Stimulated activated CD8-positive, alpha-beta memory T cell treated with anti-CD3 and anti-CD28 coated beads, Interleukin-4, amount 100 ng/mL, for 4 hours (primary cell): ENCODE measurements at regions not wholly inside any gene's neighbourhood (a gene's known extent, or its start where the extent isn't known, plus 50 kb on each side); places are given as distances from the start of the nearest gene placed in this dataset.
"Not testable (repeated sequence)": the region's sequence is repeated elsewhere in the genome, so short reads cannot be mapped to it uniquely, and the experiment has no call there.

Source experiments
- DNase-seq, 2 donors: peaks; one replicate each; pipeline ENCODE4 v3.0.0-alpha.2; 2020; ENCODE audit warnings: low read depth in 2 of 2, low spot score in 1 of 2

- DNase-seq, result no peak
These were observed 84.3 kb upstream of the HAND1 start for GRCh38 chr5:154562244-154562880.

- DNase-seq, result no peak
These were observed 81.6 kb upstream of the HAND1 start for GRCh38 chr5:154559398-154560276.

DNA sequence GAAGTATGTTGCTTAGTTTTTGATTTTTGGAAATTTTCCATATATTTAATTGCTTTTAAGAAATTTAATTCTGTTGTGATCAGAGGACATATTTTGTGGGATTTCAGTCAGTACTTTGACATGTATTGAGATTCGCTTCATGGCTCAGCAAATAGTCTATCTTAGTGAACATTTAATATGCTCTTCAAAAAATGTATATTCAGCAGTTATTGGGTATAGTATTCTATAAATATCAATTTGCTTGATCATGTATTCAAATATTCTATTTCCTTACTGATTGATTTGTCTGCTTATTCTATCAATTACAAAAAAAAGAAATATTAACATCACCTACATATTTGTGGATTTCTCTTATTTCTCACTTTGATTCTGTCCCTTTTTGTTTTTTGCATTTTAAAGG, 79.5 kb upstream of the HAND1 start:
- DNase-seq, result no peak

GRCh38 chr5:154547551-154547950, 69.5 kb upstream of the HAND1 start:
- DNase-seq, result no peak

- DNase-seq, result no peak
These were observed 68.7 kb upstream of the HAND1 start for GRCh38 chr5:154546719-154547118.

- DNase-seq, result no peak
These were observed 66.6 kb upstream of the HAND1 start for GRCh38 chr5:154544646-154545045.

DNA sequence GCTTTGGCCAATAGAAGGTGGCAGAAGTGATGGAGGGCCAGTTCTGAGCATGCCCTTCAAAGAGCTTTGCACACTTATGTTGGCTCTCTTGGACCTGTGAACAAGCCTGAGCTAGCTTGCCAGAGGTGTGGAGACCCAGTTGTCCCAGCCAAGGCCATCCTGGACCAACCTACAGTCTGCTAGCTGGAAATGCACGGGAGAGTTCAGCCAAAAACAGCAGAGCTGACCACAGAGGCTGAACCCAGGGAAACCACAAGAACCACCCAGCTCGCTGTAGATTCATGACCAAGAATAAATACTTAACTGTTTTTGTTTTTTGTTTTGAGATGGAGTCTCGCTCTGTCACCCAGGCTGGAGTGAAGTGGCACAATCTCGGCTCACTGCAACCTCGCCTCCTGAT, 65.4 kb upstream of the HAND1 start:
- DNase-seq, result no peak

GRCh38 chr5:154542581-154542980, 64.6 kb upstream of the HAND1 start:
- DNase-seq, result no peak

- DNase-seq, result no peak
These were observed 64.0 kb upstream of the HAND1 start for GRCh38 chr5:154542000-154542399.

GRCh38 chr5:154541553-154541952, 63.5 kb upstream of the HAND1 start:
- DNase-seq, result no peak

DNA sequence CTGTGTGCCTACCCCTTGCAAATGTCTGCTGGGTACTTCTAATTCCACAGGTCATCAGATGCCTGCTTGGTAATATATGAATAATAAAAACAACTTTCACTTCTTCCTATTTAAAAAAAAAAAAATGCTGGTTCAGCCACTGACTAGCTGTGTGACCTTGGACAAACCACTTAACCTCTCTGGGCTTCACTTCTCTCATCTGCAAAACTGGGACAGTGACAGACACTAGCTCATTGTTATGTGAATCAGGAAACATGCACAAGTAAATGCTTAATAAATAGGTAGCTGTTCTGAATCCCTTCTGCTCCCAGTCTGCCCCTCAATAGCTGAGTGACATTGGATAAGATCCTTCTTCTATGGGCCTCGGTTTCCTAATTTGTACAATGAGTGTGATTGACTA, 62.6 kb upstream of the HAND1 start:
- no peak for DNase-seq

DNA sequence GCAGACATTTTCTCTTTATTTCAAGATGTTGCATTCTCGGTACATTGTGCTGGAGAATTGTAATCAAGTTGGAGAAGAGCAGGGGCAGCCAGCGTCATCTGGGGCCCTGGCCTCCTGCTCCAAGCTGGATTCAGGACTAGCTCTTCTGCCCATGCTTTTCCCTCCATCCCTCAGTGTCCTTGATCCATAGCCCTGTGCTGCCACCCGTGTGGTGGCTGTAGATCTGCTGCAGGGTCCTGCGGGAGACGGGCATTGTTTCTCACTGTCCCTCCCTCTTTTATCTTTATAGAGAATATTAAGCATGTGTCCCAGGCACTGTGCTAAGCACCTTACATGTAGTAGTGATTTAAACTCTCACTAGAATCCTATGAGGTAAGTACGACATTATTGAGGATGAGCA, 60.5 kb upstream of the HAND1 start:
- no peak for DNase-seq

- not testable (repeated sequence) for DNase-seq
These were observed 58.4 kb upstream of the HAND1 start for GRCh38 chr5:154536439-154536838.

DNA sequence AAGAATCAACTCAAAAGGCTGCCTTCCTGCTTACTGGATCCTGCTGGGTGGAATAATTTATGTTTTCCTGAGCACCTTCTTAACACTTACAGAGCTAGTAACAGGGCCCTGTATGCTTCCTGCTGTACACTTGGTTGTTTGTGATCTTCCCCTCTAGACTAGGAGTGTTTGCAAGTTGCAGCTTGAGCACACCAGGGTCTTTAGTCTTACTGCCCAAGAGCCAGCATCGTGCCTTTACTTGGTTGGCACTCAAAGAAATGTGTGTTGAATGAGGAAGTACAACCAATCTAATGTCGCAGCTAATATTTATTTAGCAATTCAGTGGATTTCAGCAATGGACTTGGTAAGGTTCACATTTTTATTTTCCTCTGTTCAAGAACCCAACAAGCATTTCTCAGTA, 57.5 kb upstream of the HAND1 start:
- DNase-seq, result no peak

DNA sequence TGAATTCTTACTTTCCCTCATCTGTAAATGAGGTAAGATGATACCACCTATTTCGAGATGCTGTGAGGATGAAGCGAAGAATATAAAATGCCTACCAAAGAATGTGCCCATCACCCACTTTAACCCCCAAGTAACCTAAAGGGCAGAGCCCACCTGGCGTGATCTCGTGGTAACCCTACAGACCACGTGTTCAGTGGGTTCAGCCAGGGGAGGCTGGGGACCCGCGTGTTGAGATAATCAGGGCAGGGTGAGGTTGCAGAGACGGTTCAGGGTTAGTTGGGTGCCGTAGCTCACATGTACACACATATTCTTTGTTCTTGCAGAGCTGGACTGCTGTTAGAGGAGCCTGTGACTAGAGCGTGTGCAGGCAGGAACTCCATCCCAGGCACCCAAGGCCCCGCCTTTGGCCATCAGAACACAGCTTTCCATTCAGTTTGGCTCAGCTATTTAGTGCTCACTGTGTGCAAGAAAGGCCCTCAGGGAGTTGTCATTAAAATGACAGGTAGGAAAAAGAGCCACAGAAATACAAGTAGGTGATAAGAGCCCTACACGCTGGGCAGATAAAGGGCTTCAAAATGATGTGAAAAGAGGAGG, 56.5 kb upstream of the HAND1 start:
- no peak for DNase-seq

DNA sequence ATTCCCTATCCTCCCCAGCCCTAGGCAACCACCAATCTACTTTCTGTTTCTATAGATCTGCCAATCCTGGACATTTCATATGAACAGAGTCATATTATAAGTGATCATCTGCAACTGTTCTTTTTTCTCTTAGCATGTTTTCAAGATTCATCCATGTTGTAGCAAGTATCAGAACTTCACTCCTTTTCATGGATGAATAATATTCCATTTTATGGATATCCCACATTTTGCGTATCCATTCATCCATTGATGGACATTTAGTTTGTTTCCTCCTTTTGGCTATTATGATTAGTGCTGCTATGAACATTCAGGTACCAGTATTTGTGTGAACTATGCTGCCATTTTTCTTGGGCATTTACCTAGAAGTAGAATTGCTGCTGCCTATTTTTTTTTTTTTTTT, 51.3 kb upstream of the HAND1 start:
- no peak for DNase-seq

DNA sequence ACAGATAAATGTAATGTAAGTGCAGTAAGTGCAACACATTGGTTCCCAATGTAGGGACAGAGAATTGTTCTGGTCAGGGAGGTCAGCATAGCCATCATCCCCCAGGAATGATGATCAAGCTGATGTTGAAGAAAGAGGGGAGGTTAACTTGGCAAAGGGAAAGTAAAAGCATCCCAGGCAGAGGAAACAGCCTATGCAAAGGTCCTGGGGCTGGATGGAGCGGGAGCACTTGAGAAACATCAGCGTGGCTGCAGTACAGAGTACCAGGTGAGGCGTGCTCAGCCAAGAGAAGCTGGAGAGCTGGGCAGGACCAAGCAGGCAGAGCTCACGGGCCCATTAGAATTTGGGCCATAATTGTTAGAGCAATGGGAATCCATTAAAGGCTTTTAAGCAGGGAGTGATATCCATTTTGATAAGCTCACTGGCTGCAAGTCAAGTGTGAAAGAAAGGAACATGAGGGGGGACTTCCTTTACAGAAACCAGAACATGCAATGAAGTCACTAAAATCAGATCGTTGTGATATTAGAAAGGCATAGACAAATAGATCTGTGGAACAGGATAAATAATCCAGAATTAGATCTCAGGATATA, 50.1 kb upstream of the HAND1 start:
- no peak for DNase-seq
